ENCODE measurements at regions not wholly inside any gene's neighbourhood (a gene's known extent, or its start where the extent isn't known, plus 50 kb on each side); places are given as distances from the start of the nearest gene placed in this dataset.

GRCh38 chr6:53216301-53216700 is 67.7 kb upstream of the GCM1 start:
- no peak for DNase-seq (ENCODE audit: low spot score)
- TF ChIP-seq CTCF (IDR thresholded peaks at IDR 0.05; ENCODE audit: borderline replicate concordance, control extremely low read depth, extremely low read depth, insufficient read depth, missing control alignments): no peak
- in situ Hi-C loops (cut with MboI; ENCODE audit: low sequenced_read_pairs, unreplicated experiment): no loop called here

- no peak for DNase-seq (ENCODE audit: low spot score)
Observed at GRCh38 chr6:53214172-53214571, 65.5 kb upstream of the GCM1 start.

GRCh38 chr6:53210811-53211210 is 62.2 kb upstream of the GCM1 start:
- DNase-seq (ENCODE audit: low spot score): no peak
- no peak for TF ChIP-seq CTCF (IDR thresholded peaks at IDR 0.05; ENCODE audit: borderline replicate concordance, control extremely low read depth, extremely low read depth, insufficient read depth, missing control alignments)
- in situ Hi-C loops (cut with MboI; ENCODE audit: low sequenced_read_pairs, unreplicated experiment): no loop called here

More at GRCh38 chr6:53214172-53214571, 65.5 kb upstream of the GCM1 start:
- no peak for TF ChIP-seq CTCF (IDR thresholded peaks at IDR 0.05; ENCODE audit: borderline replicate concordance, control extremely low read depth, extremely low read depth, insufficient read depth, missing control alignments)
- in situ Hi-C loops (cut with MboI; ENCODE audit: low sequenced_read_pairs, unreplicated experiment): no loop called here

GRCh38 chr6:53209681-53210080 is 61.0 kb upstream of the GCM1 start:
- in situ Hi-C loops (cut with MboI; ENCODE audit: low sequenced_read_pairs, unreplicated experiment): no loop called here
- no peak for DNase-seq (ENCODE audit: low spot score)
- TF ChIP-seq CTCF (IDR thresholded peaks at IDR 0.05; ENCODE audit: borderline replicate concordance, control extremely low read depth, extremely low read depth, insufficient read depth, missing control alignments): no peak

- DNase-seq (ENCODE audit: low spot score): no peak
- no peak for TF ChIP-seq CTCF (IDR thresholded peaks at IDR 0.05; ENCODE audit: borderline replicate concordance, control extremely low read depth, extremely low read depth, insufficient read depth, missing control alignments)
- in situ Hi-C loops (cut with MboI; ENCODE audit: low sequenced_read_pairs, unreplicated experiment): no loop called here
Observed at GRCh38 chr6:53205778-53206177, 57.1 kb upstream of the GCM1 start.

GRCh38 chr6:53203483-53203882 is 54.8 kb upstream of the GCM1 start:
- TF ChIP-seq CTCF (IDR thresholded peaks at IDR 0.05; ENCODE audit: borderline replicate concordance, control extremely low read depth, extremely low read depth, insufficient read depth, missing control alignments): no peak
- in situ Hi-C loops (cut with MboI; ENCODE audit: low sequenced_read_pairs, unreplicated experiment): no loop called here
- DNase-seq (ENCODE audit: low spot score): no peak

GRCh38 chr6:53202052-53202451 is 53.4 kb upstream of the GCM1 start:
- TF ChIP-seq CTCF (IDR thresholded peaks at IDR 0.05; ENCODE audit: borderline replicate concordance, control extremely low read depth, extremely low read depth, insufficient read depth, missing control alignments): no peak
- in situ Hi-C loops (cut with MboI; ENCODE audit: low sequenced_read_pairs, unreplicated experiment): no loop called here
- no peak for DNase-seq (ENCODE audit: low spot score)
